NCI-H146 treated with DMSO at 0.1 percent for 48 hours (cell line): ENCODE measurements at regions not wholly inside any gene's neighbourhood (a gene's known extent, or its start where the extent isn't known, plus 50 kb on each side); places are given as distances from the start of the nearest gene placed in this dataset.
"Not testable (repeated sequence)": the region's sequence is repeated elsewhere in the genome, so short reads cannot be mapped to it uniquely, and the experiment has no call there.

Experiments used
- DNase-seq: peaks from one replicate; lab custom pipeline; 2025; ENCODE audit not compliant: unreplicated experiment; lab: John Stamatoyannopoulos, UW

GRCh38 chr10:4186849-4187540 lies 402.0 kb upstream of the KLF6 start:
- no peak for DNase-seq

- no peak for DNase-seq
Measured at GRCh38 chr10:4183761-4184261, 398.8 kb upstream of the KLF6 start.

GRCh38 chr10:4181621-4182049 lies 396.6 kb upstream of the KLF6 start:
- no peak for DNase-seq

- DNase-seq: no peak
Measured at GRCh38 chr10:4181081-4181480, 396.1 kb upstream of the KLF6 start.

- DNase-seq: no peak
Measured at GRCh38 chr10:4177791-4178190, 392.8 kb upstream of the KLF6 start.

GRCh38 chr10:4176500-4177281 lies 391.7 kb upstream of the KLF6 start:
- DNase-seq: no peak

- DNase-seq: no peak
Measured at GRCh38 chr10:4174197-4174596, 389.2 kb upstream of the KLF6 start.

GRCh38 chr10:4170633-4171314 lies 385.8 kb upstream of the KLF6 start:
- DNase-seq: no peak

- no peak for DNase-seq
Measured at GRCh38 chr10:4170181-4170580, 385.2 kb upstream of the KLF6 start.

- no peak for DNase-seq
Measured at GRCh38 chr10:4169448-4169847, 384.4 kb upstream of the KLF6 start.

- no peak for DNase-seq
Measured at GRCh38 chr10:4167216-4167615, 382.2 kb upstream of the KLF6 start.

GRCh38 chr10:4162571-4163286 lies 377.7 kb upstream of the KLF6 start:
- no peak for DNase-seq

GRCh38 chr10:4159173-4159572 lies 374.2 kb upstream of the KLF6 start:
- no peak for DNase-seq

GRCh38 chr10:4154191-4154715 lies 369.2 kb upstream of the KLF6 start:
- DNase-seq: no peak

GRCh38 chr10:4151466-4151865 lies 366.5 kb upstream of the KLF6 start:
- no peak for DNase-seq

GRCh38 chr10:4150676-4151075 lies 365.7 kb upstream of the KLF6 start:
- DNase-seq: no peak

- not testable (repeated sequence) for DNase-seq
Measured at GRCh38 chr10:4149460-4149859, 364.5 kb upstream of the KLF6 start.

- no peak for DNase-seq
Measured at GRCh38 chr10:4147245-4147644, 362.2 kb upstream of the KLF6 start.

- no peak for DNase-seq
Measured at GRCh38 chr10:4144817-4145216, 359.8 kb upstream of the KLF6 start.

GRCh38 chr10:4141471-4141870 lies 356.5 kb upstream of the KLF6 start:
- no peak for DNase-seq

- DNase-seq: no peak
Measured at GRCh38 chr10:4138146-4138721, 353.2 kb upstream of the KLF6 start.
